HuH-7.5 (cell line): ENCODE measurements at regions not wholly inside any gene's neighbourhood (a gene's known extent, or its start where the extent isn't known, plus 50 kb on each side); places are given as distances from the start of the nearest gene placed in this dataset.

ENCODE experiments used
- DNase-seq: peaks from one replicate; pipeline ENCODE4 v3.0.0; 2011; ENCODE audit warnings: low spot score

GRCh38 chr13:39244561-39245230 lies 206.4 kb downstream of the NHLRC3 start:
- DNase-seq: peak; percentile 2

- DNase-seq: no peak
These were observed 207.4 kb downstream of the NHLRC3 start for GRCh38 chr13:39245688-39246087.

GRCh38 chr13:39249982-39250381 lies 211.7 kb downstream of the NHLRC3 start:
- no peak for DNase-seq

GRCh38 chr13:39250440-39250839 lies 212.2 kb downstream of the NHLRC3 start:
- no peak for DNase-seq

- DNase-seq: no peak
These were observed 213.1 kb downstream of the NHLRC3 start for GRCh38 chr13:39251340-39251739.

- no peak for DNase-seq
These were observed 215.5 kb downstream of the NHLRC3 start for GRCh38 chr13:39253774-39254173.

GRCh38 chr13:39254601-39255000 lies 216.3 kb downstream of the NHLRC3 start:
- DNase-seq: no peak

- DNase-seq: no peak
These were observed 219.4 kb downstream of the NHLRC3 start for GRCh38 chr13:39257642-39258041.

- DNase-seq: no peak
These were observed 221.3 kb downstream of the NHLRC3 start for GRCh38 chr13:39259371-39260140.

GRCh38 chr13:39263033-39263432 lies 224.8 kb downstream of the NHLRC3 start:
- DNase-seq: peak; percentile 11

GRCh38 chr13:39263531-39263930 lies 225.3 kb downstream of the NHLRC3 start:
- DNase-seq: no peak

- DNase-seq: no peak
These were observed 228.2 kb downstream of the NHLRC3 start for GRCh38 chr13:39266426-39266825.

- DNase-seq: no peak
These were observed 230.1 kb downstream of the NHLRC3 start for GRCh38 chr13:39268398-39268797.

- no peak for DNase-seq
These were observed 230.7 kb downstream of the NHLRC3 start for GRCh38 chr13:39269004-39269403.

- DNase-seq: no peak
These were observed 231.2 kb downstream of the NHLRC3 start for GRCh38 chr13:39269411-39269810.

GRCh38 chr13:39272994-39273393 lies 234.7 kb downstream of the NHLRC3 start:
- no peak for DNase-seq

- DNase-seq: no peak
These were observed 235.9 kb downstream of the NHLRC3 start for GRCh38 chr13:39273953-39274738.

- no peak for DNase-seq
These were observed 236.6 kb downstream of the NHLRC3 start for GRCh38 chr13:39274739-39275325.

GRCh38 chr13:39279077-39279476 lies 240.8 kb downstream of the NHLRC3 start:
- DNase-seq: no peak

GRCh38 chr13:39281539-39282150 lies 243.4 kb downstream of the NHLRC3 start:
- DNase-seq: no peak

GRCh38 chr13:39282400-39282972 lies 244.2 kb downstream of the NHLRC3 start:
- no peak for DNase-seq

- DNase-seq: no peak
These were observed 244.8 kb downstream of the NHLRC3 start for GRCh38 chr13:39283072-39283471.
